Mesenchymal stem cell (in vitro differentiated cells and primary cell): ENCODE measurements at regions not wholly inside any gene's neighbourhood (a gene's known extent, or its start where the extent isn't known, plus 50 kb on each side); places are given as distances from the start of the nearest gene placed in this dataset.

Experiments used
- DNase-seq: peaks from one replicate; pipeline ENCODE4 v3.0.0-alpha.2; 2013
- H2AFZ ChIP-seq: one replicate; pipeline ENCODE4 v1.6.1; 2013; ENCODE audit warnings: low read depth, mild to moderate bottlenecking, control low read depth, inconsistent platforms, low read length, moderate library complexity
- H2AK5ac ChIP-seq: 2 replicates; pipeline ENCODE4 v1.6.1; 2013; ENCODE audit warnings: low read length, moderate library complexity, mild to moderate bottlenecking, inconsistent platforms; ENCODE audit not compliant: severe bottlenecking
- H2BK120ac ChIP-seq: one replicate; pipeline ENCODE4 v1.6.1; 2013; ENCODE audit warnings: low read depth, mild to moderate bottlenecking, inconsistent platforms, low read length, moderate library complexity
- H2BK12ac ChIP-seq, 2 experiments: one replicate each; pipeline ENCODE4 v1.6.1; 2013; ENCODE audit warnings: inconsistent platforms in 2 of 2, low read length in 2 of 2, mild to moderate bottlenecking in 2 of 2, moderate library complexity in 2 of 2, control low read depth in 1 of 2
- H2BK15ac ChIP-seq: one replicate; pipeline ENCODE4 v1.6.1; 2013; ENCODE audit warnings: mild to moderate bottlenecking, low read depth, inconsistent platforms; ENCODE audit not compliant: poor library complexity, severe bottlenecking
- H2BK5ac ChIP-seq: 2 replicates; pipeline ENCODE4 v1.6.1; 2013; ENCODE audit warnings: low read depth, mild to moderate bottlenecking, low read length, control low read depth, inconsistent platforms; ENCODE audit not compliant: poor library complexity, severe bottlenecking
- H3K14ac ChIP-seq, 2 experiments: one replicate each; pipeline ENCODE4 v1.6.1; 2013; ENCODE audit warnings: inconsistent platforms in 2 of 2, low read length in 2 of 2, control low read depth in 1 of 2, mild to moderate bottlenecking in 1 of 2, moderate library complexity in 1 of 2
- H3K18ac ChIP-seq, 2 experiments: one replicate each; pipeline ENCODE4 v1.6.1; 2013; ENCODE audit warnings: inconsistent platforms in 2 of 2, low read length in 2 of 2, control low read depth in 1 of 2, low read depth in 1 of 2, mild to moderate bottlenecking in 1 of 2
- H3K23ac ChIP-seq, 2 experiments: one replicate each; pipeline ENCODE4 v1.6.1; 2013; ENCODE audit warnings: inconsistent platforms in 2 of 2, low read length in 2 of 2, mild to moderate bottlenecking in 2 of 2, moderate library complexity in 2 of 2, control low read depth in 1 of 2
- H3K27ac ChIP-seq: 2 replicates; pipeline ENCODE4 v1.5.1; 2013; ENCODE audit warnings: mild to moderate bottlenecking, moderate library complexity, low read length, control low read depth, inconsistent platforms; ENCODE audit not compliant: poor library complexity, severe bottlenecking
- H3K27me3 ChIP-seq, 2 experiments: 2 replicates each; pipeline versions ENCODE4 v1.6.1 to v1.7.0; 2013; ENCODE audit warnings: low read length in 2 of 2, mild to moderate bottlenecking in 2 of 2, moderate library complexity in 2 of 2, control low read depth in 1 of 2, inconsistent platforms in 1 of 2; ENCODE audit not compliant: control insufficient read depth in 1 of 2, insufficient read depth in 1 of 2
- H3K36me3 ChIP-seq, 2 experiments: 2 replicates each; pipeline versions ENCODE4 v1.6.1 to v1.7.0; 2013; ENCODE audit warnings: low read length in 2 of 2, control low read depth in 1 of 2, inconsistent platforms in 1 of 2, low read depth in 1 of 2, mild to moderate bottlenecking in 1 of 2; ENCODE audit not compliant: insufficient read depth in 2 of 2, control insufficient read depth in 1 of 2
- H3K4ac ChIP-seq, 2 experiments: one replicate each; pipeline ENCODE4 v1.6.1; 2013; ENCODE audit warnings: inconsistent platforms in 2 of 2, low read length in 2 of 2, mild to moderate bottlenecking in 2 of 2, moderate library complexity in 2 of 2, control low read depth in 1 of 2, low read depth in 1 of 2
- H3K4me1 ChIP-seq: 2 replicates; pipeline ENCODE4 v1.6.1; 2013; ENCODE audit warnings: low read depth, low read length, control low read depth; ENCODE audit not compliant: control insufficient read depth, insufficient read depth
- H3K4me2 ChIP-seq: 2 replicates; pipeline ENCODE4 v1.6.1; 2013; ENCODE audit warnings: low read length, mild to moderate bottlenecking, inconsistent platforms; ENCODE audit not compliant: poor library complexity, severe bottlenecking
- H3K4me3 ChIP-seq, 2 experiments: 2 replicates each; pipeline versions ENCODE4 v1.5.1 to v1.7.0; 2013; ENCODE audit warnings: low read length in 2 of 2, mild to moderate bottlenecking in 2 of 2, control low read depth in 1 of 2, low read depth in 1 of 2; ENCODE audit not compliant: insufficient read depth in 1 of 2
- H3K79me1 ChIP-seq: replicated peaks from 2 replicates; pipeline ENCODE4 v1.6.1; 2013; ENCODE audit warnings: mild to moderate bottlenecking, control low read depth, low read length, inconsistent platforms; ENCODE audit not compliant: poor library complexity, severe bottlenecking
- H3K9ac ChIP-seq: 2 replicates; pipeline ENCODE4 v1.7.0; 2013; ENCODE audit warnings: mild to moderate bottlenecking, low read length, moderate library complexity
- H3K9me3 ChIP-seq: 2 replicates; pipeline ENCODE4 v1.7.0; 2013; ENCODE audit warnings: mild to moderate bottlenecking, low read length; ENCODE audit not compliant: control insufficient read depth
- H4K8ac ChIP-seq: one replicate; pipeline ENCODE4 v1.6.1; 2013; ENCODE audit warnings: inconsistent platforms, mild to moderate bottlenecking, low read length, moderate library complexity
- H4K91ac ChIP-seq: one replicate; pipeline ENCODE4 v1.6.1; 2013; ENCODE audit warnings: mild to moderate bottlenecking, low read length, inconsistent platforms
- WGBS: methylation state at CpG from one replicate; pipeline ENCODE4 v1.1.7; 2013; ENCODE audit warnings: mixed read lengths; 5-methylcytosine and 5-hydroxymethylcytosine counted together

- 91% methylated on average over 9 of the region's 10 CpGs for WGBS
Observed at GRCh38 chr11:114779189-114779588, 100.9 kb downstream of the NXPE2 start.

GRCh38 chr11:114782650-114783310, 104.5 kb downstream of the NXPE2 start:
- H2BK15ac ChIP-seq: no peak overlapping the region
- H3K27me3 ChIP-seq: peaks cover 3 to 4% of the 10 kb centered on the region in 2 experiments
- no peaks in the 10 kb centered on the region for H3K4me1 ChIP-seq
- no peak overlapping the region for H3K14ac ChIP-seq
- 74% methylated on average over 13 of the region's 13 CpGs for WGBS
- H3K4ac ChIP-seq: no peak overlapping the region
- H3K4me2 ChIP-seq: no peak overlapping the region
- H2BK12ac ChIP-seq: no peak overlapping the region
- no peaks in the 10 kb centered on the region for H3K79me1 ChIP-seq
- H3K4me3 ChIP-seq: no peak overlapping the region
- no peak overlapping the region for H4K91ac ChIP-seq
- H3K23ac ChIP-seq: no peak overlapping the region
- H3K9me3 ChIP-seq: no peaks in the 10 kb centered on the region
- no peak overlapping the region for H3K9ac ChIP-seq
- H3K18ac ChIP-seq: no peak overlapping the region
- H3K36me3 ChIP-seq: no peaks in the 10 kb centered on the region
- H3K27ac ChIP-seq: no peak overlapping the region
- H2AFZ ChIP-seq: no peak overlapping the region
- H2AK5ac ChIP-seq: no peak overlapping the region
- DNase-seq: no peak
- H2BK120ac ChIP-seq: no peak overlapping the region
- no peak overlapping the region for H4K8ac ChIP-seq
- no peak overlapping the region for H2BK5ac ChIP-seq

More at GRCh38 chr11:114779189-114779588, 100.9 kb downstream of the NXPE2 start:
- Histone ChIP-seq H2BK12ac (no peak overlapping the region), H3K4me1 (no peaks in the 10 kb centered on the region), H3K27ac (no peak overlapping the region), H3K9ac (no peak overlapping the region), H3K18ac (no peak overlapping the region), H3K23ac (no peak overlapping the region), H4K8ac (no peak overlapping the region), H3K79me1 (no peaks in the 10 kb centered on the region), H3K27me3 (peaks cover 14 to 16% of the 10 kb centered on the region in 2 experiments), H3K9me3 (no peaks in the 10 kb centered on the region), H2BK15ac (no peak overlapping the region), H3K4ac (no peak overlapping the region), H3K36me3 (no peaks in the 10 kb centered on the region), H2AK5ac (no peak overlapping the region), H2BK5ac (no peak overlapping the region), H3K4me3 (no peak overlapping the region), H3K4me2 (no peak overlapping the region), H2AFZ (no peak overlapping the region), H4K91ac (no peak overlapping the region), H2BK120ac (no peak overlapping the region), H3K14ac (no peak overlapping the region)
- DNase-seq: no peak

- Histone ChIP-seq H4K91ac (no peak overlapping the region), H3K9me3 (no peaks in the 10 kb centered on the region), H3K27ac (no peak overlapping the region), H3K9ac (no peak overlapping the region), H3K79me1 (no peaks in the 10 kb centered on the region), H3K27me3 (peaks cover 0 to 3% of the 10 kb centered on the region in 2 experiments), H2BK120ac (no peak overlapping the region), H3K4me2 (no peak overlapping the region), H2AFZ (no peak overlapping the region), H2AK5ac (no peak overlapping the region), H3K36me3 (no peaks in the 10 kb centered on the region), H4K8ac (no peak overlapping the region), H3K4me3 (no peak overlapping the region), H3K18ac (no peak overlapping the region), H3K23ac (no peak overlapping the region), H2BK5ac (no peak overlapping the region), H3K14ac (no peak overlapping the region), H3K4me1 (no peaks in the 10 kb centered on the region), H2BK12ac (no peak overlapping the region), H2BK15ac (no peak overlapping the region), H3K4ac (no peak overlapping the region)
- DNase-seq: no peak
Observed at GRCh38 chr11:114783805-114784204, 105.5 kb downstream of the NXPE2 start.

- Histone ChIP-seq H2BK15ac (no peak overlapping the region), H3K18ac (no peak overlapping the region), H2BK12ac (no peak overlapping the region), H3K4me2 (no peak overlapping the region), H3K79me1 (no peaks in the 10 kb centered on the region), H3K9ac (no peak overlapping the region), H3K36me3 (no peaks in the 10 kb centered on the region), H3K14ac (no peak overlapping the region), H3K27ac (no peak overlapping the region), H2AK5ac (no peak overlapping the region), H3K9me3 (no peaks in the 10 kb centered on the region), H2AFZ (no peak overlapping the region), H4K8ac (no peak overlapping the region), H3K23ac (no peak overlapping the region), H2BK5ac (no peak overlapping the region), H3K27me3 (peaks cover 0 to 3% of the 10 kb centered on the region in 2 experiments), H3K4ac (no peak overlapping the region), H3K4me1 (no peaks in the 10 kb centered on the region), H2BK120ac (no peak overlapping the region), H4K91ac (no peak overlapping the region), H3K4me3 (no peak overlapping the region)
- no peak for DNase-seq
- WGBS: 90% methylated on average over 5 of the region's 5 CpGs
Observed at GRCh38 chr11:114784216-114784615, 105.9 kb downstream of the NXPE2 start.
